IMR-90 (cell line): ENCODE measurements at regions not wholly inside any gene's neighbourhood (a gene's known extent, or its start where the extent isn't known, plus 50 kb on each side); places are given as distances from the start of the nearest gene placed in this dataset.

ENCODE experiments used
- CEBPB ChIP-seq: IDR thresholded peaks from 2 replicates; pipeline ENCODE4 v1.6.1; 2012; ENCODE audit warnings: low read depth, low read length, improper control_type of control experiment
- CTCF ChIP-seq: conservative IDR thresholded peaks from 2 replicates; pipeline ENCODE4 v1.5.1; 2012; ENCODE audit warnings: mild to moderate bottlenecking, low read depth, low read length, improper control_type of control experiment
- FOS ChIP-seq: fragments of 150-350 bp; IDR thresholded peaks from 2 replicates; pipeline ENCODE4 v1.6.1; 2016; ENCODE audit warnings: low read depth, low read length
- MXI1 ChIP-seq: IDR thresholded peaks from 2 replicates; pipeline ENCODE4 v1.6.1; 2012; ENCODE audit warnings: low read depth, mild to moderate bottlenecking, low read length, moderate library complexity, borderline replicate concordance
- POLR2A ChIP-seq: IDR thresholded peaks from 2 replicates; pipeline ENCODE4 v1.6.1; 2012; ENCODE audit warnings: mild to moderate bottlenecking, low read depth, low read length
- RAD21 ChIP-seq: IDR thresholded peaks from 2 replicates; pipeline ENCODE4 v1.6.1; 2012; ENCODE audit warnings: low read length, improper control_type of control experiment
- RCOR1 ChIP-seq: IDR thresholded peaks from 2 replicates; pipeline ENCODE4 v1.6.1; 2012; ENCODE audit warnings: mild to moderate bottlenecking, low read length, improper control_type of control experiment; ENCODE audit not compliant: insufficient replicate concordance
- SMC3 ChIP-seq: fragments of 150-350 bp; IDR thresholded peaks from 2 replicates; pipeline ENCODE4 v1.6.1; 2016; ENCODE audit warnings: low read depth, mild to moderate bottlenecking, antibody characterized with exemption, low read length, moderate library complexity

GRCh38 chr2:40737180-40737579, 285.3 kb upstream of the SLC8A1 start:
- no peak for TF ChIP-seq POLR2A
- no peak for TF ChIP-seq CTCF
- no peak for TF ChIP-seq MXI1
- no peak for TF ChIP-seq RAD21
- TF ChIP-seq FOS: no peak
- TF ChIP-seq CEBPB: no peak
- no peak for TF ChIP-seq SMC3
- TF ChIP-seq RCOR1: no peak
